HG03442 (cell line): ENCODE measurements at regions not wholly inside any gene's neighbourhood (a gene's known extent, or its start where the extent isn't known, plus 50 kb on each side); places are given as distances from the start of the nearest gene placed in this dataset.

ENCODE experiments used
- ATAC-seq: cut with Tn5 transposase; IDR thresholded peaks from one replicate; pipeline ENCODE4 v1.9.1; 2021; ENCODE audit warnings: mild to moderate bottlenecking, moderate library complexity; ENCODE audit not compliant: unreplicated experiment

- ATAC-seq, result no peak
Measured at GRCh38 chr22:48851933-48852549, 975.6 kb downstream of the BRD1 start.

- ATAC-seq, result no peak
Measured at GRCh38 chr22:48850658-48851287, 976.9 kb downstream of the BRD1 start.

GRCh38 chr22:48849963-48850657, 977.6 kb downstream of the BRD1 start:
- no peak for ATAC-seq

- ATAC-seq, result no peak
Measured at GRCh38 chr22:48849219-48849912, 978.3 kb downstream of the BRD1 start.

GRCh38 chr22:48846200-48846599, 981.5 kb downstream of the BRD1 start:
- ATAC-seq, result no peak

- no peak for ATAC-seq
Measured at GRCh38 chr22:48845356-48845936, 982.2 kb downstream of the BRD1 start.

- no peak for ATAC-seq
Measured at GRCh38 chr22:48844056-48844675, 983.5 kb downstream of the BRD1 start.

GRCh38 chr22:48843640-48844039, 984.0 kb downstream of the BRD1 start:
- ATAC-seq, result no peak

GRCh38 chr22:48842976-48843375, 984.7 kb downstream of the BRD1 start:
- no peak for ATAC-seq

- ATAC-seq, result no peak
Measured at GRCh38 chr22:48842583-48842945, 985.1 kb downstream of the BRD1 start.

- ATAC-seq, result no peak
Measured at GRCh38 chr22:48841881-48842582, 985.6 kb downstream of the BRD1 start.

GRCh38 chr22:48840112-48840949, 987.3 kb downstream of the BRD1 start:
- no peak for ATAC-seq

- no peak for ATAC-seq
Measured at GRCh38 chr22:48838846-48839730, 988.6 kb downstream of the BRD1 start.

- ATAC-seq, result no peak
Measured at GRCh38 chr22:48838376-48838775, 989.3 kb downstream of the BRD1 start.

GRCh38 chr22:48837341-48837935, 990.2 kb downstream of the BRD1 start:
- no peak for ATAC-seq

- no peak for ATAC-seq
Measured at GRCh38 chr22:48836673-48837340, 990.9 kb downstream of the BRD1 start.

GRCh38 chr22:48835857-48836672, 991.6 kb downstream of the BRD1 start:
- ATAC-seq, result no peak
